ENCODE measurements at regions not wholly inside any gene's neighbourhood (a gene's known extent, or its start where the extent isn't known, plus 50 kb on each side); places are given as distances from the start of the nearest gene placed in this dataset.

GRCh38 chr2:122740594-122740948 is 985.1 kb downstream of the TSN start:
- no peaks in the 10 kb centered on the region for H3K79me2 ChIP-seq (ENCODE audit: control insufficient read depth, insufficient read depth, low read length)
- in situ Hi-C loops (cut with MboI) = no loop called here

More at GRCh38 chr2:122740594-122740948, 985.1 kb downstream of the TSN start:
- DNase-seq (ENCODE audit: extremely low read depth in 1 of 4, low spot score in 3 of 4) = no peak
- Histone ChIP-seq H3K27ac (ENCODE audit: extremely low read depth, low read depth, low read length) (no peak overlapping the region), H3K27me3 (ENCODE audit: control insufficient read depth in 2 of 2, insufficient read depth in 2 of 2, low read length in 2 of 2) (no peaks in the 10 kb centered on the region), H3K9me1 (ENCODE audit: control insufficient read depth, insufficient read depth, low read length) (no peaks in the 10 kb centered on the region), H4K20me1 (replicated peaks; ENCODE audit: control insufficient read depth, insufficient read depth, low read length) (no peaks in the 10 kb centered on the region), H3K36me3 (ENCODE audit: control insufficient read depth, insufficient read depth, low read length) (no peaks in the 10 kb centered on the region), H3K4me2 (ENCODE audit: insufficient read depth, low read length) (no peak overlapping the region), H3K4me1 (replicated peaks in 1 of 2; ENCODE audit: control insufficient read depth in 2 of 2, insufficient read depth in 2 of 2, low read length in 2 of 2) (no peaks in the 10 kb centered on the region), H3K9me3 (replicated peaks; ENCODE audit: control insufficient read depth, insufficient read depth, low read depth, low read length) (no peaks in the 10 kb centered on the region; the same call in 1 of the 2 replicates), H3K4me3 (no peak overlapping the region), H3K9ac (ENCODE audit: insufficient read depth in 1 of 2, low read depth in 2 of 2, low read length in 2 of 2) (no peak overlapping the region), H2AFZ (ENCODE audit: low read depth, low read length) (no peak overlapping the region)
- FAIRE-seq = no peak
- ATAC-seq = no peak
- no CpG with 5 or more reads among the region's 1 CpG for WGBS (ENCODE audit: insufficient coverage, low coverage, missing lambda C conversion rate)
- CTCF ChIA-PET (ENCODE audit: low intra/inter-chr PET ratio) = no interaction called here
- TF ChIP-seq CHD2 (IDR thresholded peaks at IDR 0.05; ENCODE audit: low read depth, low read length) (no peak), ATF4 (CRISPR knock-in tag; IDR thresholded peaks at IDR 0.05) (no peak), RBM14 (IDR thresholded peaks at IDR 0.05; ENCODE audit: borderline replicate concordance, insufficient read depth, low read depth, low read length) (no peak), HMGXB4 (CRISPR knock-in tag; IDR thresholded peaks at IDR 0.05) (no peak), ZNF384 (IDR thresholded peaks at IDR 0.05; ENCODE audit: low read depth, low read length) (no peak), MXD1 (CRISPR knock-in tag; IDR thresholded peaks at IDR 0.05; ENCODE audit: borderline replicate concordance, poor library complexity, severe bottlenecking) (no peak), ZNF232 (CRISPR knock-in tag; IDR thresholded peaks at IDR 0.05) (no peak), KLF13 (tag; IDR thresholded peaks at IDR 0.05; ENCODE audit: borderline replicate concordance, low read depth) (no peak), TCF15 (CRISPR knock-in tag; IDR thresholded peaks at IDR 0.05) (no peak), SREBF2 (CRISPR knock-in tag; IDR thresholded peaks at IDR 0.05) (no peak), ZNF586 (CRISPR knock-in tag; conservative IDR thresholded peaks at IDR 0.05) (no peak), GTF2B (IDR thresholded peaks at IDR 0.05; ENCODE audit: extremely low read depth, insufficient read length) (no peak)
- intact Hi-C loops (cut with micrococcal nuclease) = no loop called here
- POLR2A ChIA-PET = no interaction called here
- BruUV-seq (replicated peaks) = no TSS peak
